NCI-H524 (cell line): ENCODE measurements at regions not wholly inside any gene's neighbourhood (a gene's known extent, or its start where the extent isn't known, plus 50 kb on each side); places are given as distances from the start of the nearest gene placed in this dataset.

Experiments used
- DNase-seq, 2 experiments: peaks; one replicate each; lab custom pipeline; 2025; lab: John Stamatoyannopoulos, UW

GRCh38 chr15:46110755-46111154, 475.9 kb downstream of the SQOR start:
- no peak for DNase-seq

- DNase-seq: no peak
Measured at GRCh38 chr15:46111730-46112129, 476.9 kb downstream of the SQOR start.

GRCh38 chr15:46117071-46117470, 482.2 kb downstream of the SQOR start:
- DNase-seq: no peak

- no peak for DNase-seq
Measured at GRCh38 chr15:46120713-46121112, 485.9 kb downstream of the SQOR start.

- DNase-seq: no peak
Measured at GRCh38 chr15:46121441-46121840, 486.6 kb downstream of the SQOR start.

GRCh38 chr15:46126581-46126980, 491.8 kb downstream of the SQOR start:
- DNase-seq: no peak

- no peak for DNase-seq
Measured at GRCh38 chr15:46127361-46127874, 492.6 kb downstream of the SQOR start.

GRCh38 chr15:46129145-46129544, 494.3 kb downstream of the SQOR start:
- no peak for DNase-seq

- DNase-seq: no peak
Measured at GRCh38 chr15:46131876-46132275, 497.0 kb downstream of the SQOR start.

GRCh38 chr15:46137443-46137842, 502.6 kb downstream of the SQOR start:
- DNase-seq: no peak

- no peak for DNase-seq
Measured at GRCh38 chr15:46146002-46146401, 511.2 kb downstream of the SQOR start.

- DNase-seq: no peak
Measured at GRCh38 chr15:46146915-46147314, 512.1 kb downstream of the SQOR start.

- DNase-seq: no peak
Measured at GRCh38 chr15:46151786-46152185, 517.0 kb downstream of the SQOR start.

GRCh38 chr15:46166750-46167149, 531.9 kb downstream of the SQOR start:
- no peak for DNase-seq

GRCh38 chr15:46170326-46170725, 535.5 kb downstream of the SQOR start:
- no peak for DNase-seq

GRCh38 chr15:46174122-46174521, 539.3 kb downstream of the SQOR start:
- DNase-seq: no peak

- no peak for DNase-seq
Measured at GRCh38 chr15:46177219-46177618, 542.4 kb downstream of the SQOR start.

GRCh38 chr15:46178138-46178537, 543.3 kb downstream of the SQOR start:
- no peak for DNase-seq

- no peak for DNase-seq
Measured at GRCh38 chr15:46207341-46207740, 572.5 kb downstream of the SQOR start.

- DNase-seq: no peak
Measured at GRCh38 chr15:46213551-46213950, 578.7 kb downstream of the SQOR start.

- peak; percentile 83 to 99 for DNase-seq
Measured at GRCh38 chr15:46222826-46223225, 588.0 kb downstream of the SQOR start.

GRCh38 chr15:46229263-46229662, 594.4 kb downstream of the SQOR start:
- no peak for DNase-seq

GRCh38 chr15:46231786-46232185, 597.0 kb downstream of the SQOR start:
- DNase-seq: peak; percentile 82 to 96

- no peak for DNase-seq
Measured at GRCh38 chr15:46232471-46232870, 597.6 kb downstream of the SQOR start.

GRCh38 chr15:46242935-46243334, 608.1 kb downstream of the SQOR start:
- DNase-seq: no peak
